ENCODE measurements at regions not wholly inside any gene's neighbourhood (a gene's known extent, or its start where the extent isn't known, plus 50 kb on each side); places are given as distances from the start of the nearest gene placed in this dataset.

DNA sequence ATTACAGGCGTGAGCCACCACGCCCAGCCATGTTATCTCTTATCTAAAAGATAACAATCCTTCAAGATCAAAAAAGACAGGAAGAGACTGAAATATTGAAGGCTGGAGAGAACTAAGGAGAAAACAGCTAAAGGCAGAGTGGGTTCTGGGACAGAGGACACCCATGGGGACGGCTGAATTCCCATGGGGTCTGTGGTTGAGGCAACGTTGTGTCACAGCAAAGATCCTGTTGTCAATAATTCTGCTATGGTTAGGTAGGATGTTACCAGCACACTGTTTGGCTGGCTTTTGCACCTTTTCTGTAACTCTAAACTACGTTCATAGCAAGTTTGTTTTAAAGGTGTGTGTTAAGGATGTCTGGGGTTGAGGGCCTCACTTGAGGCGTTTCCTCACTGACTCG lies 137.7 kb upstream of the APCDD1 start:
- Histone ChIP-seq H3K36me3 (no peaks in the 10 kb centered on the region), H3K27me3 (no peaks in the 10 kb centered on the region), H3K27ac (no peak overlapping the region), H3K9me3 (no peaks in the 10 kb centered on the region), H3K4me1 (no peaks in the 10 kb centered on the region), H3K4me3 (no peak overlapping the region)
- TF ChIP-seq, protein P1, sequence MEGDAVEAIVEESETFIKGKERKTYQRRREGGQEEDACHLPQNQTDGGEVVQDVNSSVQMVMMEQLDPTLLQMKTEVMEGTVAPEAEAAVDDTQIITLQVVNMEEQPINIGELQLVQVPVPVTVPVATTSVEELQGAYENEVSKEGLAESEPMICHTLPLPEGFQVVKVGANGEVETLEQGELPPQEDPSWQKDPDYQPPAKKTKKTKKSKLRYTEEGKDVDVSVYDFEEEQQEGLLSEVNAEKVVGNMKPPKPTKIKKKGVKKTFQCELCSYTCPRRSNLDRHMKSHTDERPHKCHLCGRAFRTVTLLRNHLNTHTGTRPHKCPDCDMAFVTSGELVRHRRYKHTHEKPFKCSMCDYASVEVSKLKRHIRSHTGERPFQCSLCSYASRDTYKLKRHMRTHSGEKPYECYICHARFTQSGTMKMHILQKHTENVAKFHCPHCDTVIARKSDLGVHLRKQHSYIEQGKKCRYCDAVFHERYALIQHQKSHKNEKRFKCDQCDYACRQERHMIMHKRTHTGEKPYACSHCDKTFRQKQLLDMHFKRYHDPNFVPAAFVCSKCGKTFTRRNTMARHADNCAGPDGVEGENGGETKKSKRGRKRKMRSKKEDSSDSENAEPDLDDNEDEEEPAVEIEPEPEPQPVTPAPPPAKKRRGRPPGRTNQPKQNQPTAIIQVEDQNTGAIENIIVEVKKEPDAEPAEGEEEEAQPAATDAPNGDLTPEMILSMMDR (IDR thresholded peaks at IDR 0.05): no peak
- TF ChIP-seq EP300 (IDR thresholded peaks at IDR 0.05; ENCODE audit: low read depth) (no peak), POLR2A (IDR thresholded peaks at IDR 0.05) (no peak), POLR2AphosphoS5 (IDR thresholded peaks at IDR 0.05) (no peak)
- intact Hi-C loops (cut with DNase I; ENCODE audit: low total_unique reads) (no loop called here), in situ Hi-C loops (cut with MboI; ENCODE audit: low pct_ligation_motif_present in 1 of 4, low pct_unique_long_range_greater_than_20kb in 1 of 4, low sequenced_read_pairs in 3 of 4) (no loop called here)
- DNase-seq: no peak
- 63 to 73% methylated on average over 4 to 7 of the region's 7 CpGs for WGBS, 2 donors (ENCODE audit: low coverage in 1 of 2)

DNA sequence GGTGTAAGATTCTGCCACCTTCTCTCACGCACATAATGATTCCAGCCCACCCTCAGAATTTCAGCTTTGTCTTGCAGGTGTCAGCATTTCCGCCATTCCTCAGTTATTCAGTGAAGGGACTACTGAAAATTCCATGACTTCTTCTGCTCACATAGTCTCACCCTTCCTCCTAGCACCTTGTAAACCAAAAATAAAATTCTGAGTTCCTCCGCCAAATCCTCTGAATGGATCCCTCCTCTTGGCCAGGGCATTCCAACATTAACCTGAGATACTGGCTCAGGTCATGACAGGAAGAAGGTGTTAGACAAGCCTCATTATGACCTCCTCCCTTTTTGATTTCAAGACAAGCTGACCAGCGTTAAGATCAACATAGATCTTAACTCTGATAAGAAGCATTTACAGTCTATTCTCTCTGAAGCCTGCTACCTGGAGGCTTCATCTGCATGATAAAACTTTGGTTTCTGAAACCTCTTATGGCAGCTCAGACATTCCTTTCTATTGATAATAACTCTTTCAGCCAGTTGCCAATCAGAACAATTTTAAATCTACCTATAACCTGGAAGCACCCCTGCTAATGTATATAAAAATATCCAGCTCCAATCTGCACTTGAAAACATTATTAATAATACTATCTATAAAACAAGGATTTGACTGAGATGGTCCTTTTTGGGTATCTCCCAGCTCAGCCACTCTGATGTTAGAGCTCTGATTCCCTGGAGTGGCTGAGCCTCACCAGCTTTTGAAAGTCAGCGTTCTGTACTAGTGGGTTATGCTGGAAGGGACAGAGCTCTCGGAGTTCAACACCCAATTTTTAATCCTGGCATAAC lies 136.4 kb upstream of the APCDD1 start:
- intact Hi-C loops (cut with DNase I; ENCODE audit: low total_unique reads) (no loop called here), in situ Hi-C loops (cut with MboI; ENCODE audit: low pct_ligation_motif_present in 1 of 4, low pct_unique_long_range_greater_than_20kb in 1 of 4, low sequenced_read_pairs in 3 of 4) (no loop called here)
- Histone ChIP-seq H3K27ac (no peak overlapping the region), H3K4me1 (no peaks in the 10 kb centered on the region), H3K9me3 (no peaks in the 10 kb centered on the region), H3K36me3 (no peaks in the 10 kb centered on the region), H3K27me3 (no peaks in the 10 kb centered on the region), H3K4me3 (no peak overlapping the region)
- no peak for DNase-seq
- TF ChIP-seq, protein P1 (IDR thresholded peaks at IDR 0.05): no peak
- TF ChIP-seq POLR2A (IDR thresholded peaks at IDR 0.05) (no peak), EP300 (IDR thresholded peaks at IDR 0.05; ENCODE audit: low read depth) (no peak), POLR2AphosphoS5 (IDR thresholded peaks at IDR 0.05) (no peak)
- 75 to 81% methylated on average over 4 to 6 of the region's 6 CpGs for WGBS, 2 donors (ENCODE audit: low coverage in 1 of 2)

DNA sequence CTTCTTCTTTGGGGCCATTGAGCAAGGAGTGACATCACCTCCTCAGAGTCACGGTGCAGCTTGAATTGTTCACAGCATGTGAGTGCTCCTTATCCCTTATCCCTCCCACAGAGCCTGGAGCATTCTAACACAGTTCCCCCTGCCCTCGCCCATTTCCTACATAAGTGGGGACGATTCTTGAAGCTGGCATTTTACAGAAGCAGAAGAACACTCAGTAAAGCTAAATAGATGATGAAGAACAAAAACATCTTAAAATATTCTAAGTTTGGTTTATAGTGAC lies 135.8 kb upstream of the APCDD1 start:
- Histone ChIP-seq H3K4me1 (no peaks in the 10 kb centered on the region), H3K9me3 (no peaks in the 10 kb centered on the region), H3K27me3 (no peaks in the 10 kb centered on the region), H3K27ac (no peak overlapping the region), H3K4me3 (no peak overlapping the region), H3K36me3 (no peaks in the 10 kb centered on the region)
- no peak for DNase-seq
- intact Hi-C loops (cut with DNase I; ENCODE audit: low total_unique reads) (no loop called here), in situ Hi-C loops (cut with MboI; ENCODE audit: low pct_ligation_motif_present in 1 of 4, low pct_unique_long_range_greater_than_20kb in 1 of 4, low sequenced_read_pairs in 3 of 4) (no loop called here)
- TF ChIP-seq, protein P1 (IDR thresholded peaks at IDR 0.05): no peak
- TF ChIP-seq POLR2AphosphoS5 (IDR thresholded peaks at IDR 0.05) (no peak), POLR2A (IDR thresholded peaks at IDR 0.05) (no peak), EP300 (IDR thresholded peaks at IDR 0.05; ENCODE audit: low read depth) (no peak)
- 40 to 70% methylated on average over 1 to 3 of the region's 3 CpGs for WGBS, 2 donors (ENCODE audit: low coverage in 1 of 2)

DNA sequence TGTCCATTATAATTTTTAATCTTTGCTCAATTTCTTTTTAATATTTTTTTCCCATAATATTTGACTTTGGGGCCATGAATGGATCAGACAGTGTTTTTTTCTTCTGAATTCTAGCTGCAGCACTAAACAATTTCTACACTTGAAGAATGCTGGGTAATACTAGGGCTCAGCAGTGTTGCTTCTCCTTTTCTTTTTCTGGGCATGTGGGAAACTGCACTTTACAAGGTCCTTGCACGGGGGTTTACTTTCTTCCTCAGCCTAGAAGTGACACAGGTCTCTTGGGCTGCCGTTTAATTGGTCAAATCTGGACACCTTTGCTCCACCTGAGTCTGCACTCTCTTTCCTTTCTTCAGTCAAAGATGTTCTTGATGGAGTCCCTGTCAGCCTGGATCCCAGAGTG lies 135.4 kb upstream of the APCDD1 start:
- intact Hi-C loops (cut with DNase I; ENCODE audit: low total_unique reads): no loop called here
- in situ Hi-C loops (cut with MboI; ENCODE audit: low pct_ligation_motif_present in 1 of 4, low pct_unique_long_range_greater_than_20kb in 1 of 4, low sequenced_read_pairs in 3 of 4): no loop called here
- H3K27me3 ChIP-seq: no peaks in the 10 kb centered on the region
- no peak for DNase-seq
- H3K27ac ChIP-seq: no peak overlapping the region
- no peaks in the 10 kb centered on the region for H3K36me3 ChIP-seq
- WGBS, 2 donors (ENCODE audit: low coverage in 1 of 2): 69% methylated on average over 2 of the region's 2 CpGs; no CpG with 5 or more reads in 1 of the 2 donors
- H3K9me3 ChIP-seq: no peaks in the 10 kb centered on the region
- H3K4me1 ChIP-seq: no peaks in the 10 kb centered on the region
- H3K4me3 ChIP-seq: no peak overlapping the region
- TF ChIP-seq POLR2A (IDR thresholded peaks at IDR 0.05) (no peak), EP300 (IDR thresholded peaks at IDR 0.05; ENCODE audit: low read depth) (no peak), POLR2AphosphoS5 (IDR thresholded peaks at IDR 0.05) (no peak)
- TF ChIP-seq, protein P1 (IDR thresholded peaks at IDR 0.05): no peak
